ENCODE measurements at regions not wholly inside any gene's neighbourhood (a gene's known extent, or its start where the extent isn't known, plus 50 kb on each side); places are given as distances from the start of the nearest gene placed in this dataset.

DNA sequence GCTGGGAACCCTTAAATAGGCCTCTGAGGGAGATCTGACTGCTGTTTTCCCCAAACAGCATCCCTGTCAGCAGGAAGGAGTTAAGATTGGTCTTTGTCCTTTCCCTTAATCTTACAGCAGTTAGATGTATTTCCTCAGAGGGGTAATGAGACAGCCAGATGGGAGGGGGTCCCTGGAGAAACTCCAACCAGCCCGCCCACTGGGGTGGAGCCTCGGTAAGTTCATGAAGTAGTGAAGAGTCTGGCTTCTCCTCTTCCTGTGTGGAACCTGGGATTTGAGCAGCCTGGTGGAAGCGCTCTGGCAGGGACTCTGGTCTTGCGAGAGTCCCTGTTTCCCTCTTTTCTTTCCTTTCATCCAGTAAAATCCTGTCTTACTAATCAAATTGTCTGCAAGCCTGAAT, 330.0 kb downstream of the TLL1 start:
- TF ChIP-seq NRF1 (conservative IDR thresholded peaks at IDR 0.05 in 1 of 2, IDR thresholded peaks at IDR 0.05 in 1 of 2) (no peak), POLR2A (conservative IDR thresholded peaks at IDR 0.05) (no peak), RBM39 (optimal IDR thresholded peaks at IDR 0.05; ENCODE audit: low read depth, low read length) (no peak), PRMT5 (CRISPR knock-in tag; IDR thresholded peaks at IDR 0.05) (no peak), ZNF232 (CRISPR knock-in tag; IDR thresholded peaks at IDR 0.05) (no peak)
